Cardiac fibroblast (primary cell): ENCODE measurements at regions not wholly inside any gene's neighbourhood (a gene's known extent, or its start where the extent isn't known, plus 50 kb on each side); places are given as distances from the start of the nearest gene placed in this dataset.

Source experiments
- DNase-seq, 2 donors: peaks; one replicate each; pipeline versions ENCODE4 v3.0.0 to v3.0.0-alpha.2; 2010; ENCODE audit warnings: low read depth in 2 of 2
- H3K4me3 ChIP-seq, 2 donors: replicated peaks in 1 of 2; 1 replicate in 1 of 2; 2 replicates in 1 of 2; pipeline ENCODE4 v1.5.1; 2011; ENCODE audit warnings: low read depth in 2 of 2, low read length in 2 of 2, mild to moderate bottlenecking in 2 of 2, moderate library complexity in 1 of 2
- CTCF ChIP-seq: IDR thresholded peaks from one replicate; pipeline ENCODE4 v1.5.1; 2011; ENCODE audit warnings: low read depth, mild to moderate bottlenecking, low read length, inconsistent platforms

GRCh38 chr20:61146023-61146422 is 106.0 kb upstream of the CDH4 start:
- no peak for TF ChIP-seq CTCF

GRCh38 chr20:61149636-61150035 is 102.4 kb upstream of the CDH4 start:
- DNase-seq = no peak
- no peak for TF ChIP-seq CTCF
- H3K4me3 ChIP-seq = no peak overlapping the region

More at GRCh38 chr20:61146023-61146422, 106.0 kb upstream of the CDH4 start:
- DNase-seq = peak in 1 of 2 donors; percentile 4
- no peak overlapping the region for H3K4me3 ChIP-seq

GRCh38 chr20:61157301-61157700 is 94.8 kb upstream of the CDH4 start:
- no peak overlapping the region for H3K4me3 ChIP-seq
- no peak for DNase-seq
- no peak for TF ChIP-seq CTCF

GRCh38 chr20:61159957-61160686 is 91.9 kb upstream of the CDH4 start:
- no peak for TF ChIP-seq CTCF
- no peak overlapping the region for H3K4me3 ChIP-seq
- no peak for DNase-seq

GRCh38 chr20:61161726-61162390 is 90.2 kb upstream of the CDH4 start:
- DNase-seq = peak in 1 of 2 donors; percentile 28
- no peak for TF ChIP-seq CTCF
- no peak overlapping the region for H3K4me3 ChIP-seq

- no peak overlapping the region for H3K4me3 ChIP-seq
- no peak for TF ChIP-seq CTCF
Measured at GRCh38 chr20:61162451-61162850, 89.6 kb upstream of the CDH4 start.

GRCh38 chr20:61163031-61163430 is 89.0 kb upstream of the CDH4 start:
- DNase-seq = no peak

More at GRCh38 chr20:61162451-61162850, 89.6 kb upstream of the CDH4 start:
- no peak for DNase-seq

More at GRCh38 chr20:61163031-61163430, 89.0 kb upstream of the CDH4 start:
- no peak overlapping the region for H3K4me3 ChIP-seq
- no peak for TF ChIP-seq CTCF
